GM12874 (cell line): ENCODE measurements at regions not wholly inside any gene's neighbourhood (a gene's known extent, or its start where the extent isn't known, plus 50 kb on each side); places are given as distances from the start of the nearest gene placed in this dataset.

Source experiments
- TF ChIP-seq, protein P1 (sequence below): IDR thresholded peaks from 2 replicates; pipeline ENCODE4 v1.5.1; 2011; ENCODE audit warnings: low read depth, mild to moderate bottlenecking, control low read depth, low read length, moderate library complexity; ENCODE audit not compliant: insufficient read depth

DNA sequence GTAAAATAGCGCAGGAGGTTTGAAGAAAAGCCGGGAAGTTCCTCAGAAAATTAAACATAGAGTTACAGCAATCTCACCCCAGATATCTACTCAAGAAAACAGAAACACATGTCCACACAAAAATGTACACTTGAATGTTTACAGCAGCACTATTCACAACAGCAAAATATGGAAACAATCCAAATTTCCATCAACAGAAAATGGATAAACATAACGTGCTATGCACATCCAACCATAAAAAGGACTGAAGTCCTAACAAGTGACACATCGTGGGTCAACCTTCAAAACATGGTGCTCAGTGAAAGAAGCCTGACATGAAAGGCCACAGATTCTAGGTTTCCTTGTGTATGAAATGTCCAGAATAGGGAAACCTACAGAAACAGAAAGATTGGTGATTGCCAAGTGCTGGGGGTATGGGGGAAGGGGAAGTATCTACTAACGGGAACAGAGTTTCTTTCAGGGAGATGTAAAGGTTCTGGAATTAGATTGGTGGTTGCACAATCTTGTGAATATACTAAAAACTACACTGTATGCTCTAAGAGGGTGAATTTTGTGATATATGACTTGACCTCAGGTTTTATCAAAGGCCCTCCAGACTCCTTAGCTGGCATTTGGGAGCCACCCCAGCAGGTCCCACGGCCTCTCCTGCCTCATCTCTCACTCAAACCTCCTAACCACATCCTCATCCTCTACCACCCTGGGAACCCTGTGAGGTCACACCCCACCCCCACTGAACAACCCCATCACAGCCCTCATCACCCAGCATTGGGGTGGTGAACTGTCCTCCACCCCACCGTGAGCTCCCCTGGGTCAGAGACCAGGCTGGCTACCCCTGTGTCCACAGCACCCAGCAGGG lies 69.2 kb upstream of the PRR5 start:
- TF ChIP-seq, protein P1, sequence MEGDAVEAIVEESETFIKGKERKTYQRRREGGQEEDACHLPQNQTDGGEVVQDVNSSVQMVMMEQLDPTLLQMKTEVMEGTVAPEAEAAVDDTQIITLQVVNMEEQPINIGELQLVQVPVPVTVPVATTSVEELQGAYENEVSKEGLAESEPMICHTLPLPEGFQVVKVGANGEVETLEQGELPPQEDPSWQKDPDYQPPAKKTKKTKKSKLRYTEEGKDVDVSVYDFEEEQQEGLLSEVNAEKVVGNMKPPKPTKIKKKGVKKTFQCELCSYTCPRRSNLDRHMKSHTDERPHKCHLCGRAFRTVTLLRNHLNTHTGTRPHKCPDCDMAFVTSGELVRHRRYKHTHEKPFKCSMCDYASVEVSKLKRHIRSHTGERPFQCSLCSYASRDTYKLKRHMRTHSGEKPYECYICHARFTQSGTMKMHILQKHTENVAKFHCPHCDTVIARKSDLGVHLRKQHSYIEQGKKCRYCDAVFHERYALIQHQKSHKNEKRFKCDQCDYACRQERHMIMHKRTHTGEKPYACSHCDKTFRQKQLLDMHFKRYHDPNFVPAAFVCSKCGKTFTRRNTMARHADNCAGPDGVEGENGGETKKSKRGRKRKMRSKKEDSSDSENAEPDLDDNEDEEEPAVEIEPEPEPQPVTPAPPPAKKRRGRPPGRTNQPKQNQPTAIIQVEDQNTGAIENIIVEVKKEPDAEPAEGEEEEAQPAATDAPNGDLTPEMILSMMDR: no peak

DNA sequence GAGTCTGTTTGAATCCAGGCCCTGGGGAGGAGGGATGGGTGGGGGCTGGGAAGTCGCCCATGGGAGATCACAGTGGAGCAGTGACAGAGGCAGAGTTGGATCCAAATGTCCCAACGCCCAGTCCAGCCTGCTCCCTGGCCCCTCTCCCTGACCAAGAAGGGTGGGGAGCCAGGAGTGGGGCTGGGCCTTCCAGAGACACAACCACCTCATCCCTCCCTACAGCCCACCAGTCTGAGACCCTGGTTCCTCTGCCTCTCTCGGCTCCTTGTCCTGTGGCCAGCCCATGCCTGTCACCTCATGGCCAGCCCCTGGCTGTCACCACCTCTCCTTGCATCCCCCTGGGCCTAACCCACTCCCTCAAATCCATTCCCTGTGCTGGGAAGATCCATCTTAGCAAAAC lies 71.2 kb upstream of the PRR5 start:
- TF ChIP-seq, protein P1: no peak

- TF ChIP-seq, protein P1: no peak
These were observed 73.2 kb upstream of the PRR5 start for GRCh38 chr22:44628835-44629234.

- TF ChIP-seq, protein P1: no peak
These were observed 73.7 kb upstream of the PRR5 start for GRCh38 chr22:44628273-44628672.

- TF ChIP-seq, protein P1: no peak
These were observed 74.4 kb upstream of the PRR5 start for GRCh38 chr22:44627521-44628139.

GRCh38 chr22:44625981-44626687 lies 75.9 kb upstream of the PRR5 start:
- TF ChIP-seq, protein P1: peak; percentile 88

DNA sequence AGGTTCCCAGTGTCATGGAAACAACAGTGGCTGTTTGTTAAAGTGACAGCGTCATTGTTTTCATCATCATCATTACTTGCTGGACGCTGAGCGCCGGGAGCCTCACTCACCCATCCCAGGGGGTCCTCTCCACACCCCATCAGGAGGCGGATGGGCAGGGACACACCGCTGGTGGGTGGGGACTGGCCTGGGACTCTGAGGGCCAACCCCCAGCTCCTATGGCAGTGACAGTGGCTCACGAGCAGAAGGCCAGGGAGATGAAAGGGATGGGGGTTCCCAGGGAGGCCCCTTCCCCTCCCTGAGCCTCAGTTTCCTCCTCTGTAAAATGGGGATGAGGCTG lies 76.6 kb upstream of the PRR5 start:
- TF ChIP-seq, protein P1: no peak
